CD14-positive monocyte (primary cell): ENCODE measurements at regions not wholly inside any gene's neighbourhood (a gene's known extent, or its start where the extent isn't known, plus 50 kb on each side); places are given as distances from the start of the nearest gene placed in this dataset.

Experiments used
- DNase-seq, 3 donors: peaks; one replicate each; pipeline ENCODE4 v3.0.0-alpha.2; 2011 to 2022
- H2AFZ ChIP-seq: 2 replicates; pipeline ENCODE4 v1.6.0; 2012; ENCODE audit warnings: mild to moderate bottlenecking, low read depth, low read length, inconsistent platforms; ENCODE audit not compliant: insufficient read depth, poor library complexity, severe bottlenecking
- H3K27ac ChIP-seq, 2 donors: 1 replicate in 1 of 2; 2 replicates in 1 of 2; pipeline ENCODE4 v1.5.1; 2012 to 2013; ENCODE audit warnings: low read length in 2 of 2, control low read depth in 1 of 2, inconsistent platforms in 1 of 2, low read depth in 1 of 2, mild to moderate bottlenecking in 1 of 2
- H3K27me3 ChIP-seq, 2 donors: one replicate each; pipeline versions ENCODE4 v1.6.0 to v1.6.1; 2011 to 2013; ENCODE audit warnings: low read length in 2 of 2; ENCODE audit not compliant: control insufficient read depth in 2 of 2, insufficient read depth in 2 of 2
- H3K36me3 ChIP-seq, 2 donors: replicated peaks in 1 of 2; 1 replicate in 1 of 2; 2 replicates in 1 of 2; pipeline versions ENCODE4 v1.5.1 to v1.6.1; 2012 to 2013; ENCODE audit warnings: low read length in 2 of 2, control low read depth in 1 of 2, inconsistent platforms in 1 of 2, mild to moderate bottlenecking in 1 of 2; ENCODE audit not compliant: insufficient read depth in 2 of 2, control insufficient read depth in 1 of 2
- H3K4me1 ChIP-seq, 2 donors: 1 replicate in 1 of 2; 2 replicates in 1 of 2; pipeline versions ENCODE4 v1.5.1 to v1.6.1; 2012 to 2013; ENCODE audit warnings: low read length in 2 of 2, control low read depth in 1 of 2, inconsistent platforms in 1 of 2, mild to moderate bottlenecking in 1 of 2, moderate library complexity in 1 of 2; ENCODE audit not compliant: insufficient read depth in 2 of 2, control insufficient read depth in 1 of 2
- H3K4me2 ChIP-seq: replicated peaks from 2 replicates; pipeline ENCODE3; 2012; ENCODE audit warnings: low read length, moderate library complexity, mild to moderate bottlenecking; ENCODE audit not compliant: poor library complexity, severe bottlenecking; ENCODE audit errors: extremely low read depth
- H3K4me3 ChIP-seq, 3 experiments: fragments of 200-600 bp in 1 of 3; sonication (generic) in 1 of 3; replicated peaks in 1 of 3; 1 replicate in 2 of 3; 2 replicates in 1 of 3; pipeline ENCODE4 v1.5.1; 2011 to 2013; ENCODE audit warnings: low read length in 3 of 3, mild to moderate bottlenecking in 3 of 3, control low read depth in 2 of 3, low read depth in 2 of 3, inconsistent platforms in 1 of 3, moderate library complexity in 1 of 3
- H3K79me2 ChIP-seq: 2 replicates; pipeline ENCODE4 v1.6.0; 2012; ENCODE audit warnings: mild to moderate bottlenecking, control low read depth, inconsistent platforms, low read length, moderate library complexity; ENCODE audit not compliant: insufficient read depth
- H3K9ac ChIP-seq: 2 replicates; pipeline ENCODE4 v1.6.0; 2017; ENCODE audit warnings: low read length, mild to moderate bottlenecking; ENCODE audit not compliant: insufficient read depth, poor library complexity, severe bottlenecking
- H3K9me3 ChIP-seq, 2 donors: replicated peaks in 1 of 2; 1 replicate in 1 of 2; 2 replicates in 1 of 2; pipeline versions ENCODE4 v1.5.1 to v1.6.1; 2012 to 2013; ENCODE audit warnings: low read length in 2 of 2, control low read depth in 1 of 2; ENCODE audit not compliant: control insufficient read depth in 1 of 2, insufficient read depth in 1 of 2
- H4K20me1 ChIP-seq: 2 replicates; pipeline ENCODE4 v1.6.0; 2012; ENCODE audit warnings: mild to moderate bottlenecking, low read length, control low read depth, moderate library complexity; ENCODE audit not compliant: insufficient read depth
- H3K27ac Mint-ChIP-seq, 7 donors: one replicate each; pipeline ENCODE4 v1.8.0; 2020; ENCODE audit warnings: mild to moderate bottlenecking in 7 of 7, mixed read lengths in 7 of 7, moderate library complexity in 6 of 7, inconsistent platforms in 2 of 7
- H3K27me3 Mint-ChIP-seq, 3 donors: one replicate each; pipeline ENCODE4 v1.8.0; 2021 to 2022; ENCODE audit warnings: low read depth in 3 of 3, mild to moderate bottlenecking in 3 of 3, mixed read lengths in 3 of 3, moderate library complexity in 3 of 3, inconsistent platforms in 1 of 3
- H3K36me3 Mint-ChIP-seq, 2 donors: one replicate each; pipeline ENCODE4 v1.8.0; 2020; ENCODE audit warnings: mixed read lengths in 2 of 2, inconsistent platforms in 1 of 2, mild to moderate bottlenecking in 1 of 2
- H3K4me1 Mint-ChIP-seq: one replicate; pipeline ENCODE4 v1.8.0; 2020; ENCODE audit warnings: mild to moderate bottlenecking, mixed read lengths
- H3K4me3 Mint-ChIP-seq, 2 donors: one replicate each; pipeline ENCODE4 v1.8.0; 2020; ENCODE audit warnings: mild to moderate bottlenecking in 2 of 2, mixed read lengths in 2 of 2, moderate library complexity in 1 of 2
- H3K9me3 Mint-ChIP-seq, 7 donors: one replicate each; pipeline ENCODE4 v1.8.0; 2020 to 2022; ENCODE audit warnings: mixed read lengths in 7 of 7, mild to moderate bottlenecking in 6 of 7, moderate library complexity in 6 of 7, inconsistent platforms in 2 of 7
- CTCF ChIP-seq: fragments of 200-600 bp; IDR thresholded peaks from one replicate; pipeline ENCODE4 v1.8.0; 2022; ENCODE audit warnings: antibody characterized with exemption, mild to moderate bottlenecking
- WGBS: methylation state at CpG from one replicate; pipeline ENCODE4 v1.1.5; 2013; ENCODE audit warnings: missing lambda C conversion rate; ENCODE audit not compliant: insufficient coverage; 5-methylcytosine and 5-hydroxymethylcytosine counted together
- intact Hi-C, 2 donors: fragments of 100-400 bp; cut with micrococcal nuclease; formaldehyde crosslinking; loops; one replicate each; pipeline versions ENCODE4 v1.15.0 to v1.15.1; 2023

- H3K9me3 ChIP-seq: no peaks in the 10 kb centered on the region
- H3K27me3 ChIP-seq: no peaks in the 10 kb centered on the region
- peak overlapping the region in 1 of 7 donors; percentile 24 for H3K27ac Mint-ChIP-seq
- H3K4me2 ChIP-seq: no peak overlapping the region
- WGBS: 67% methylated on average over 1 of the region's 3 CpGs
- peaks cover 0 to 9% (median 2%) of the 10 kb centered on the region in 7 donors for H3K9me3 Mint-ChIP-seq
- no peak overlapping the region for H3K4me3 ChIP-seq
- no peaks in the 10 kb centered on the region for H4K20me1 ChIP-seq
- no peak for TF ChIP-seq CTCF
- H3K4me3 Mint-ChIP-seq: no peak overlapping the region
- H2AFZ ChIP-seq: no peak overlapping the region
- no peak overlapping the region for H3K9ac ChIP-seq
- no peaks in the 10 kb centered on the region for H3K4me1 Mint-ChIP-seq
- H3K36me3 Mint-ChIP-seq: no peaks in the 10 kb centered on the region
- no peak overlapping the region for H3K27ac ChIP-seq
- intact Hi-C loops: no loop called here
- no peaks in the 10 kb centered on the region for H3K79me2 ChIP-seq
- H3K4me1 ChIP-seq: no peaks in the 10 kb centered on the region
- no peak for DNase-seq
- peaks cover 1 to 3% (median 2%) of the 10 kb centered on the region in 3 donors for H3K27me3 Mint-ChIP-seq
- H3K36me3 ChIP-seq: no peaks in the 10 kb centered on the region
Observed at GRCh38 chr3:98954791-98955604, 53.5 kb upstream of the DCBLD2 start.

DNA sequence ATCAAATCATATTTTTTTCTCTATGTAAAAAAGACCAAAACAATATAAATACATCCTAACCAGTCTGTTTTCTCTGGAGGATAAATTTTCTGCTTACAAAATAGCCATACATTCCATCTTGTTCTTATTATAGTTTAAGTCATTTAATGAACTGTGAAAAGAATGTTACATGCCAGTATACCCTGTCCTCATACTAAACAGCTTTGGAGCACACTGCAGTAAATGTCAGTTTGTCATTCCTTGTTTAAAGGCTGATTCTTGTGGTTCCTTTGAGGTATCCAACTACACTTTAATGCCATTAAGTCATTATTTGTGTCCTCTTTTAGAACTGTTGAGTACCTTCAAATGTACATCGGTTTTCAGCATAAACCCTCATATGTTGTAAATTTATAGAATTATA lies 52.7 kb upstream of the DCBLD2 start:
- TF ChIP-seq CTCF: no peak
- Histone ChIP-seq H3K4me3 (no peak overlapping the region), H3K27ac (no peak overlapping the region), H3K36me3 (no peaks in the 10 kb centered on the region), H3K4me2 (no peak overlapping the region), H4K20me1 (no peaks in the 10 kb centered on the region), H3K9me3 (peaks cover 0 to 1% of the 10 kb centered on the region in 2 donors), H3K79me2 (no peaks in the 10 kb centered on the region), H2AFZ (no peak overlapping the region), H3K4me1 (no peaks in the 10 kb centered on the region), H3K27me3 (no peaks in the 10 kb centered on the region), H3K9ac (no peak overlapping the region)
- H3K27me3 Mint-ChIP-seq: peaks cover 0 to 3% (median 2%) of the 10 kb centered on the region in 3 donors
- H3K9me3 Mint-ChIP-seq: peaks cover 0 to 9% (median 4%) of the 10 kb centered on the region in 7 donors
- no peaks in the 10 kb centered on the region for H3K4me1 Mint-ChIP-seq
- no peak overlapping the region for H3K27ac Mint-ChIP-seq
- H3K36me3 Mint-ChIP-seq: no peaks in the 10 kb centered on the region
- intact Hi-C loops: no loop called here
- H3K4me3 Mint-ChIP-seq: no peak overlapping the region
- WGBS: no CpG with 5 or more reads among the region's 1 CpG
- no peak for DNase-seq
